Panc1 (cell line): ENCODE measurements at regions not wholly inside any gene's neighbourhood (a gene's known extent, or its start where the extent isn't known, plus 50 kb on each side); places are given as distances from the start of the nearest gene placed in this dataset.

ENCODE experiments used
- ATAC-seq: fragments of 200-7000 bp; cut with Tn5 transposase; 2 replicates; pipeline ENCODE4 v1.9.1; 2020; ENCODE audit warnings: mild to moderate bottlenecking, moderate library complexity
- BruUV-seq: library from RNA; stranded (reverse); fragments of 400-500 nt; replicated peaks from 2 replicates; lab custom pipeline; 2021; lab: Mats Ljungman, UMichigan
- CTCF ChIA-PET: fragments of 300-600 bp; sonication (Branson Sonifier 250); formaldehyde crosslinking; loops from one replicate; lab custom pipeline; 2022; ENCODE audit warnings: antibody characterized with exemption; lab: Charles Lee
- POLR2A ChIA-PET: fragments of 300-600 bp; sonication (Branson Sonifier 250); formaldehyde crosslinking; loops from one replicate; lab custom pipeline; 2022; ENCODE audit warnings: antibody characterized with exemption; lab: Charles Lee
- DNase-seq: peaks from one replicate; pipeline ENCODE4 v3.0.0-alpha.2; 2010; ENCODE audit warnings: low read depth, low spot score
- H3K27ac ChIP-seq: 2 replicates; pipeline ENCODE4 v1.5.1; 2011; ENCODE audit warnings: mild to moderate bottlenecking, low read length, inconsistent platforms
- H3K27me3 ChIP-seq: fragments of 200-500 bp; sonication (Bioruptor generic); 2 replicates; pipeline ENCODE4 v1.6.0; 2014; ENCODE audit warnings: low read length, inconsistent platforms; ENCODE audit not compliant: control insufficient read depth, insufficient read depth
- H3K36me3 ChIP-seq: fragments of 200-500 bp; sonication (Bioruptor generic); 2 replicates; pipeline ENCODE4 v1.5.1; 2014; ENCODE audit warnings: inconsistent platforms, mild to moderate bottlenecking, low read length, moderate library complexity; ENCODE audit not compliant: control insufficient read depth, insufficient read depth
- H3K4me1 ChIP-seq: 2 replicates; pipeline ENCODE4 v1.5.1; 2011; ENCODE audit warnings: inconsistent platforms, mild to moderate bottlenecking, low read length, moderate library complexity; ENCODE audit not compliant: control insufficient read depth, insufficient read depth
- H3K4me3 ChIP-seq, 2 experiments: 2 replicates each; pipeline ENCODE4 v1.5.1; 2011 to 2012; ENCODE audit warnings: low read depth in 2 of 2, low read length in 2 of 2, mild to moderate bottlenecking in 2 of 2, inconsistent platforms in 1 of 2, moderate library complexity in 1 of 2
- H3K9me3 ChIP-seq: fragments of 200-500 bp; sonication (Bioruptor generic); 2 replicates; pipeline ENCODE4 v1.5.1; 2014; ENCODE audit warnings: low read depth, mild to moderate bottlenecking, inconsistent platforms, low read length, moderate library complexity; ENCODE audit not compliant: control insufficient read depth, insufficient read depth
- CTCF ChIP-seq: fragments of 450-650 bp; IDR thresholded peaks from 2 replicates; pipeline ENCODE4 v1.5.1; 2017; ENCODE audit warnings: mild to moderate bottlenecking
- POLR2AphosphoS5 ChIP-seq: IDR thresholded peaks from 2 replicates; pipeline ENCODE4 v1.6.1; 2012; ENCODE audit warnings: mild to moderate bottlenecking, low read depth, low read length, moderate library complexity
- REST ChIP-seq, 2 experiments: IDR thresholded peaks; 2 replicates each; pipeline ENCODE4 v1.6.1; 2011 to 2012; ENCODE audit warnings: low read depth in 2 of 2, control low read depth in 1 of 2, low read length in 1 of 2, mild to moderate bottlenecking in 1 of 2, moderate library complexity in 1 of 2; ENCODE audit not compliant: insufficient read depth in 1 of 2
- SIN3A ChIP-seq: IDR thresholded peaks from 2 replicates; pipeline ENCODE4 v1.6.1; 2012; ENCODE audit warnings: low read depth, mild to moderate bottlenecking, low read length, moderate library complexity, borderline replicate concordance; ENCODE audit not compliant: insufficient read depth
- TCF7L2 ChIP-seq: IDR thresholded peaks from 2 replicates; pipeline ENCODE4 v1.6.1; 2011; ENCODE audit warnings: mild to moderate bottlenecking, low read depth, low read length, inconsistent platforms
- in situ Hi-C: cut with HindIII; loops from 2 replicates; pipeline ENCODE4 v1.10.0; 2016; ENCODE audit warnings: low sequenced_read_pairs, low pct_unique_long_range_greater_than_20kb
- intact Hi-C: fragments of 100-400 bp; cut with micrococcal nuclease; formaldehyde crosslinking; loops from one replicate; pipeline ENCODE4 v1.10.0; 2022; ENCODE audit not compliant: unreplicated experiment

- Histone ChIP-seq H3K4me1 (no peaks in the 10 kb centered on the region), H3K27me3 (peaks cover 10% of the 10 kb centered on the region), H3K9me3 (no peaks in the 10 kb centered on the region), H3K27ac (no peak overlapping the region), H3K36me3 (no peaks in the 10 kb centered on the region), H3K4me3 (no peak overlapping the region)
- no peak for TF ChIP-seq TCF7L2
- TF ChIP-seq POLR2AphosphoS5: no peak
- TF ChIP-seq SIN3A: no peak
- TF ChIP-seq REST (IDR thresholded peaks at IDR 0.05; ENCODE audit: insufficient read depth in 1 of 2, low read depth in 2 of 2, low read length in 1 of 2): no peak
- no peak for TF ChIP-seq CTCF
- intact Hi-C loops (no loop called here), in situ Hi-C loops (no loop called here)
- ChIA-PET POLR2A (no interaction called here), CTCF (no interaction called here)
- no TSS peak for BruUV-seq
- no peak for ATAC-seq
- DNase-seq: no peak
These were observed 121.7 kb downstream of the EDN3 start for GRCh38 chr20:59421920-59422637.

GRCh38 chr20:59422872-59423544 is 122.6 kb downstream of the EDN3 start:
- H3K9me3 ChIP-seq: no peaks in the 10 kb centered on the region
- H3K4me1 ChIP-seq: no peaks in the 10 kb centered on the region
- intact Hi-C loops (no loop called here), in situ Hi-C loops (no loop called here)
- ChIA-PET POLR2A (no interaction called here), CTCF (no interaction called here)
- BruUV-seq: no TSS peak
- H3K36me3 ChIP-seq: no peaks in the 10 kb centered on the region
- TF ChIP-seq POLR2AphosphoS5: no peak
- no peak for TF ChIP-seq SIN3A
- TF ChIP-seq TCF7L2: no peak
- TF ChIP-seq CTCF: no peak
- TF ChIP-seq REST (IDR thresholded peaks at IDR 0.05; ENCODE audit: insufficient read depth in 1 of 2, low read depth in 2 of 2, low read length in 1 of 2): no peak
- peaks cover 6% of the 10 kb centered on the region for H3K27me3 ChIP-seq
- DNase-seq: no peak
- no peak overlapping the region for H3K27ac ChIP-seq
- ATAC-seq: no peak
- H3K4me3 ChIP-seq: no peak overlapping the region
